Ascending aorta (tissue), 2 donors: ENCODE measurements at regions not wholly inside any gene's neighbourhood (a gene's known extent, or its start where the extent isn't known, plus 50 kb on each side); places are given as distances from the start of the nearest gene placed in this dataset.

Experiments
- DNase-seq, 2 donors: peaks; one replicate each; pipeline ENCODE4 v3.0.0-alpha.2; 2019; ENCODE audit warnings: low spot score in 2 of 2
- H3K27ac ChIP-seq, 2 donors: fragments of 200-600 bp; sonication (generic); one replicate each; pipeline ENCODE4 v1.5.1; 2016 to 2017; ENCODE audit warnings: mild to moderate bottlenecking in 1 of 2
- H3K27me3 ChIP-seq: fragments of 200-600 bp; sonication (generic); one replicate; pipeline ENCODE4 v1.5.1; 2017
- H3K36me3 ChIP-seq, 2 donors: fragments of 200-600 bp; sonication (generic); one replicate each; pipeline ENCODE4 v1.5.1; 2016
- H3K4me1 ChIP-seq, 2 donors: fragments of 200-600 bp; sonication (generic); one replicate each; pipeline ENCODE4 v1.5.1; 2016 to 2017; ENCODE audit warnings: mild to moderate bottlenecking in 1 of 2
- H3K4me3 ChIP-seq, 2 donors: fragments of 200-600 bp; sonication (generic); one replicate each; pipeline ENCODE4 v1.5.1; 2016 to 2017; ENCODE audit warnings: mild to moderate bottlenecking in 1 of 2
- H3K9me3 ChIP-seq, 2 donors: fragments of 200-600 bp; sonication (generic); one replicate each; pipeline ENCODE4 v1.5.1; 2016
- intact Hi-C: fragments of 100-400 bp; cut with DNase I; formaldehyde crosslinking; loops from one replicate; pipeline ENCODE4 v1.15.1; 2023
- TF ChIP-seq, protein P1 (sequence below), 3 experiments: fragments of 200-600 bp in 2 of 3; fragments of 450-650 bp in 1 of 3; sonication (generic) in 2 of 3; IDR thresholded peaks; one replicate each; pipeline ENCODE4 v1.5.1; 2016 to 2019; ENCODE audit warnings: antibody characterized with exemption in 3 of 3, mild to moderate bottlenecking in 1 of 3, moderate library complexity in 1 of 3

DNA sequence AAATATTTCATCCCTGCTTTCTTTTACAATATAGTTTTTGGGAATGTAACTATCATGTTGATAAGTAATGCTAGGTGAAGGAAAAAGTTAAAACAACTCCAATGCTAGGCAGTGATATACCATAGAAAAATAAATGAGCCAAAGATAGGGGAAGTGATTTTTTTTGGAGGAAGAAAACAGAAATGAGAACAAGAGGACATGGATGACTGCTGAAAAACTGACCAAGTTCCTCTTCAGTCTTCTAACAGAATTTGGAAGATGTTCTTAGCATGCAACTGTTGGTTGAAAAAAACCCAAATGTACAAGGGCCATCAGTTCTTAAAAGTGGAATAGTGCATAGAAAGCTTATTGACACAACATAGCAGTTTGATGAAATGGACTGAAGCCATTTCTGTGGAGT, 262.5 kb upstream of the STARD13 start:
- Histone ChIP-seq H3K27me3 (no peaks in the 10 kb centered on the region), H3K36me3 (no peaks in the 10 kb centered on the region), H3K4me3 (no peak overlapping the region), H3K27ac (no peak overlapping the region), H3K9me3 (no peaks in the 10 kb centered on the region), H3K4me1 (peaks cover 4 to 16% of the 10 kb centered on the region in 2 donors)
- intact Hi-C loops: no loop called here
- DNase-seq: no peak
- TF ChIP-seq, protein P1, sequence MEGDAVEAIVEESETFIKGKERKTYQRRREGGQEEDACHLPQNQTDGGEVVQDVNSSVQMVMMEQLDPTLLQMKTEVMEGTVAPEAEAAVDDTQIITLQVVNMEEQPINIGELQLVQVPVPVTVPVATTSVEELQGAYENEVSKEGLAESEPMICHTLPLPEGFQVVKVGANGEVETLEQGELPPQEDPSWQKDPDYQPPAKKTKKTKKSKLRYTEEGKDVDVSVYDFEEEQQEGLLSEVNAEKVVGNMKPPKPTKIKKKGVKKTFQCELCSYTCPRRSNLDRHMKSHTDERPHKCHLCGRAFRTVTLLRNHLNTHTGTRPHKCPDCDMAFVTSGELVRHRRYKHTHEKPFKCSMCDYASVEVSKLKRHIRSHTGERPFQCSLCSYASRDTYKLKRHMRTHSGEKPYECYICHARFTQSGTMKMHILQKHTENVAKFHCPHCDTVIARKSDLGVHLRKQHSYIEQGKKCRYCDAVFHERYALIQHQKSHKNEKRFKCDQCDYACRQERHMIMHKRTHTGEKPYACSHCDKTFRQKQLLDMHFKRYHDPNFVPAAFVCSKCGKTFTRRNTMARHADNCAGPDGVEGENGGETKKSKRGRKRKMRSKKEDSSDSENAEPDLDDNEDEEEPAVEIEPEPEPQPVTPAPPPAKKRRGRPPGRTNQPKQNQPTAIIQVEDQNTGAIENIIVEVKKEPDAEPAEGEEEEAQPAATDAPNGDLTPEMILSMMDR (IDR thresholded peaks at IDR 0.05): no peak

DNA sequence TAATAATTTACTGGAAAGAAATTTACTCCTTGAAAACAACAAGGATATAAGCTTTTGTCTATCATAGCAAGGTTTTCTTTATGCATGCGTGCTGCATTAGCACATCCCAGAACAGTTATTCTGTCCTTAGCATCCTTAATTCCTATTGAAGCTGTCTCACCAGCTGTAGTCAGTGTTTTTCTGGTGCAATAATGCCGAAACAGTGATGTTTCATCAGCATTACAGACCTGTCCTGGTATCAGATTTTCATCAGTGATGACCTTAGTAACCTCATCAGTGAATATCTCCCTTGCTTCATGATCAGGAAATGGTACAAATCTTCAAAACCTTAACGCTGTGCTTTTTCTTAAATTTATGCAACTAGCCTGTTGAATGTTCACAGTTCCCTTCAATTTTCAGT, 264.7 kb upstream of the STARD13 start:
- no peak for DNase-seq
- H3K4me1 ChIP-seq: no peaks in the 10 kb centered on the region
- intact Hi-C loops: no loop called here

GRCh38 chr13:33550885-33551284, 265.3 kb upstream of the STARD13 start:
- intact Hi-C loops: no loop called here

More for the DNA sequence above, 264.7 kb upstream of the STARD13 start:
- Histone ChIP-seq H3K9me3 (no peaks in the 10 kb centered on the region), H3K36me3 (no peaks in the 10 kb centered on the region), H3K27me3 (no peaks in the 10 kb centered on the region), H3K4me3 (no peak overlapping the region), H3K27ac (no peak overlapping the region)
- TF ChIP-seq, protein P1 (IDR thresholded peaks at IDR 0.05): no peak

GRCh38 chr13:33554919-33555791, 262.8 kb upstream of the RFC3 start:
- no peak for DNase-seq
- intact Hi-C loops: no loop called here
- H3K27ac ChIP-seq: peak overlapping the region in 1 of 2 donors; percentile 22
- H3K36me3 ChIP-seq: no peaks in the 10 kb centered on the region
- no peak overlapping the region for H3K4me3 ChIP-seq
- H3K9me3 ChIP-seq: no peaks in the 10 kb centered on the region
- TF ChIP-seq, protein P1 (IDR thresholded peaks at IDR 0.05): no peak
- H3K4me1 ChIP-seq: no peaks in the 10 kb centered on the region
- no peaks in the 10 kb centered on the region for H3K27me3 ChIP-seq

More at GRCh38 chr13:33550885-33551284, 265.3 kb upstream of the STARD13 start:
- Histone ChIP-seq H3K9me3 (no peaks in the 10 kb centered on the region), H3K4me3 (no peak overlapping the region), H3K36me3 (no peaks in the 10 kb centered on the region), H3K4me1 (no peaks in the 10 kb centered on the region), H3K27ac (no peak overlapping the region), H3K27me3 (no peaks in the 10 kb centered on the region)
- DNase-seq: no peak
- TF ChIP-seq, protein P1 (IDR thresholded peaks at IDR 0.05): no peak

GRCh38 chr13:33556828-33557227, 261.1 kb upstream of the RFC3 start:
- H3K4me1 ChIP-seq: peaks cover 0 to 5% of the 10 kb centered on the region in 2 donors
- H3K36me3 ChIP-seq: no peaks in the 10 kb centered on the region
- intact Hi-C loops: no loop called here
- DNase-seq: no peak
- H3K9me3 ChIP-seq: no peaks in the 10 kb centered on the region
- H3K27ac ChIP-seq: no peak overlapping the region
- TF ChIP-seq, protein P1 (IDR thresholded peaks at IDR 0.05): no peak
- H3K27me3 ChIP-seq: no peaks in the 10 kb centered on the region
- no peak overlapping the region for H3K4me3 ChIP-seq
